Keratinocyte (primary cell): ENCODE measurements at regions not wholly inside any gene's neighbourhood (a gene's known extent, or its start where the extent isn't known, plus 50 kb on each side); places are given as distances from the start of the nearest gene placed in this dataset.

Source experiments
- DNase-seq: peaks from one replicate; pipeline ENCODE4 v3.0.0-alpha.2; 2011; ENCODE audit warnings: low read depth, missing footprints, low spot score
- FAIRE-seq: peaks from 2 replicates; lab custom pipeline; 2011; peaks lifted over from hg19 to GRCh38; lab: Jason Lieb, UNC
- H2AFZ ChIP-seq: 2 replicates; pipeline ENCODE4 v1.6.0; 2012; ENCODE audit warnings: low read length, control low read depth, inconsistent platforms; ENCODE audit not compliant: control insufficient read depth
- H3K27ac ChIP-seq: 2 replicates; pipeline ENCODE4 v1.5.1; 2011; ENCODE audit warnings: low read length; ENCODE audit not compliant: control insufficient read depth, insufficient read depth
- H3K27me3 ChIP-seq: 3 replicates; pipeline ENCODE4 v1.6.0; 2011; ENCODE audit warnings: low read length; ENCODE audit not compliant: control insufficient read depth, insufficient read depth; ENCODE audit errors: extremely low read depth
- H3K36me3 ChIP-seq, 2 experiments: 2 replicates in 1 of 2; 3 replicates in 1 of 2; pipeline ENCODE4 v1.5.1; 2011; ENCODE audit warnings: low read length in 2 of 2, mild to moderate bottlenecking in 1 of 2; ENCODE audit not compliant: control insufficient read depth in 2 of 2, insufficient read depth in 2 of 2; ENCODE audit errors: extremely low read depth in 1 of 2
- H3K4me1 ChIP-seq: 3 replicates; pipeline ENCODE4 v1.5.1; 2011; ENCODE audit warnings: low read length; ENCODE audit not compliant: control insufficient read depth, insufficient read depth; ENCODE audit errors: extremely low read depth
- H3K4me2 ChIP-seq: 3 replicates; pipeline ENCODE4 v1.6.0; 2011; ENCODE audit warnings: low read depth, low read length; ENCODE audit not compliant: control insufficient read depth, insufficient read depth; ENCODE audit errors: extremely low read depth
- H3K4me3 ChIP-seq, 3 experiments: fragments of 200-600 bp in 1 of 3; sonication (generic) in 1 of 3; 2 replicates in 2 of 3; 3 replicates in 1 of 3; pipeline ENCODE4 v1.5.1; 2011 to 2016; ENCODE audit warnings: low read length in 3 of 3, mild to moderate bottlenecking in 3 of 3, control low read depth in 2 of 3, inconsistent platforms in 1 of 3, low read depth in 1 of 3, mixed read lengths in 1 of 3, mixed run types in 1 of 3, moderate library complexity in 1 of 3; ENCODE audit not compliant: control insufficient read depth in 2 of 3, insufficient read depth in 2 of 3; ENCODE audit errors: extremely low read depth in 1 of 3
- H3K79me2 ChIP-seq: 2 replicates; pipeline ENCODE4 v1.6.0; 2012; ENCODE audit warnings: low read length; ENCODE audit not compliant: control insufficient read depth, insufficient read depth
- H3K9ac ChIP-seq: 3 replicates; pipeline ENCODE4 v1.6.0; 2011; ENCODE audit warnings: low read length; ENCODE audit not compliant: control insufficient read depth, insufficient read depth; ENCODE audit errors: extremely low read depth
- H3K9me1 ChIP-seq: 3 replicates; pipeline ENCODE4 v1.6.0; 2011; ENCODE audit warnings: low read length; ENCODE audit not compliant: control insufficient read depth, insufficient read depth; ENCODE audit errors: extremely low read depth
- H3K9me3 ChIP-seq: 2 replicates; pipeline ENCODE4 v1.5.1; 2012; ENCODE audit warnings: low read depth, low read length; ENCODE audit not compliant: control insufficient read depth
- H4K20me1 ChIP-seq: 3 replicates; pipeline ENCODE4 v1.6.0; 2011; ENCODE audit warnings: low read length; ENCODE audit not compliant: control insufficient read depth, insufficient read depth; ENCODE audit errors: extremely low read depth
- CTCF ChIP-seq, 3 experiments: IDR thresholded peaks in 1 of 3; conservative IDR thresholded peaks in 1 of 3; optimal IDR thresholded peaks in 1 of 3; 2 replicates in 2 of 3; 3 replicates in 1 of 3; pipeline versions ENCODE3 to v1.5.1; 2011; ENCODE audit warnings: low read length in 3 of 3, mild to moderate bottlenecking in 3 of 3, moderate library complexity in 2 of 3, control low read depth in 1 of 3, inconsistent platforms in 1 of 3; ENCODE audit not compliant: insufficient read depth in 2 of 3; ENCODE audit errors: extremely low read depth in 1 of 3
- EZH2 ChIP-seq: IDR thresholded peaks from one replicate; pipeline ENCODE4 v1.6.1; 2012; ENCODE audit warnings: inconsistent platforms, mild to moderate bottlenecking, low read length, moderate library complexity
- dilution Hi-C: fragments of 300-500 bp; cut with MboI; formaldehyde crosslinking; loops from one replicate; pipeline ENCODE4 v1.7.0; 2020; ENCODE audit warnings: low sequenced_read_pairs; ENCODE audit not compliant: extremely low pct_ligation_motif_present

GRCh38 chr5:61730866-61731265, 398.8 kb downstream of the ZSWIM6 start:
- H3K27me3 ChIP-seq: peaks cover 6% of the 10 kb centered on the region
- H3K4me1 ChIP-seq: no peaks in the 10 kb centered on the region
- H3K4me2 ChIP-seq: no peak overlapping the region
- no peak overlapping the region for H2AFZ ChIP-seq
- DNase-seq (no peak), FAIRE-seq (no peak)
- H3K27ac ChIP-seq: no peak overlapping the region
- TF ChIP-seq EZH2: no peak
- no peak for TF ChIP-seq CTCF (optimal IDR thresholded peaks at IDR 0.05 in 1 of 3, IDR thresholded peaks at IDR 0.05 in 1 of 3, conservative IDR thresholded peaks at IDR 0.05 in 1 of 3; ENCODE audit: extremely low read depth in 1 of 3, insufficient read depth in 2 of 3, low read length in 3 of 3)
- dilution Hi-C loops: no loop called here
- no peaks in the 10 kb centered on the region for H4K20me1 ChIP-seq
- no peaks in the 10 kb centered on the region for H3K79me2 ChIP-seq
- no peaks in the 10 kb centered on the region for H3K9me1 ChIP-seq
- no peaks in the 10 kb centered on the region for H3K36me3 ChIP-seq
- H3K4me3 ChIP-seq: no peak overlapping the region
- H3K9me3 ChIP-seq: no peaks in the 10 kb centered on the region
- H3K9ac ChIP-seq: no peak overlapping the region

- dilution Hi-C loops: no loop called here
Observed at GRCh38 chr5:61731267-61731945, 399.3 kb downstream of the ZSWIM6 start.

More at GRCh38 chr5:61731267-61731945, 399.3 kb downstream of the ZSWIM6 start:
- no peak for FAIRE-seq
- H3K9me1 ChIP-seq: no peaks in the 10 kb centered on the region
- no peak overlapping the region for H3K4me3 ChIP-seq
- TF ChIP-seq EZH2 (no peak), CTCF (optimal IDR thresholded peaks at IDR 0.05 in 1 of 3, IDR thresholded peaks at IDR 0.05 in 1 of 3, conservative IDR thresholded peaks at IDR 0.05 in 1 of 3; ENCODE audit: extremely low read depth in 1 of 3, insufficient read depth in 2 of 3, low read length in 3 of 3) (no peak)
- H3K9me3 ChIP-seq: no peaks in the 10 kb centered on the region
- no peaks in the 10 kb centered on the region for H3K36me3 ChIP-seq
- H3K4me2 ChIP-seq: no peak overlapping the region
- H3K4me1 ChIP-seq: no peaks in the 10 kb centered on the region
- no peak overlapping the region for H2AFZ ChIP-seq
- H3K79me2 ChIP-seq: no peaks in the 10 kb centered on the region
- H4K20me1 ChIP-seq: no peaks in the 10 kb centered on the region
- H3K27ac ChIP-seq: no peak overlapping the region
- no peak overlapping the region for H3K9ac ChIP-seq
- H3K27me3 ChIP-seq: peaks cover 6% of the 10 kb centered on the region
- DNase-seq: no peak
